Cardiac fibroblast (primary cell): ENCODE measurements at regions not wholly inside any gene's neighbourhood (a gene's known extent, or its start where the extent isn't known, plus 50 kb on each side); places are given as distances from the start of the nearest gene placed in this dataset.

ENCODE experiments used
- DNase-seq, 2 donors: peaks; one replicate each; pipeline versions ENCODE4 v3.0.0 to v3.0.0-alpha.2; 2010; ENCODE audit warnings: low read depth in 2 of 2
- H3K4me3 ChIP-seq, 2 donors: replicated peaks in 1 of 2; 1 replicate in 1 of 2; 2 replicates in 1 of 2; pipeline ENCODE4 v1.5.1; 2011; ENCODE audit warnings: low read depth in 2 of 2, low read length in 2 of 2, mild to moderate bottlenecking in 2 of 2, moderate library complexity in 1 of 2
- TF ChIP-seq, protein P1 (sequence below): IDR thresholded peaks from one replicate; pipeline ENCODE4 v1.5.1; 2011; ENCODE audit warnings: low read depth, mild to moderate bottlenecking, low read length, inconsistent platforms

DNA sequence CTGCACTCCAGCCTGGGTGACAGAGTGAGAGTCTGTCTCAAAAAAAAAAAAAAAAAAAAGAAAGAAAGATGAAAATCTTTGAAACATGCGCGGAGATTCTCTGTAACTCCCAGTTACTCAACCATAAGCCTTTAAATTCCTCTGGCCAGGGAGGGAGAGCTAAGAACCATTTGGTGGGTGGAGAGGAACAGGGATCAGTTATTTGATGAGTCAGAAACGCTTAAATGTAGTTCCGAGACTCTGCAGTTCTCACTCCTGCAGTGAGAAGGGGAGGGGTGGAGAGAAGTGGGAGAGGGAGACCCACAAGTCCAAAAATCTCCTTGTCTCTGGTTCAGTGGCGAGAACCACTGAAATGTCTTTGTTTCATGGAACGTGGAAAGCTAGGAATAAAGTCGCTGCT lies 266.7 kb downstream of the SOX9 start:
- peak; percentile 87 for DNase-seq
- H3K4me3 ChIP-seq, result no peak overlapping the region
- TF ChIP-seq, protein P1, sequence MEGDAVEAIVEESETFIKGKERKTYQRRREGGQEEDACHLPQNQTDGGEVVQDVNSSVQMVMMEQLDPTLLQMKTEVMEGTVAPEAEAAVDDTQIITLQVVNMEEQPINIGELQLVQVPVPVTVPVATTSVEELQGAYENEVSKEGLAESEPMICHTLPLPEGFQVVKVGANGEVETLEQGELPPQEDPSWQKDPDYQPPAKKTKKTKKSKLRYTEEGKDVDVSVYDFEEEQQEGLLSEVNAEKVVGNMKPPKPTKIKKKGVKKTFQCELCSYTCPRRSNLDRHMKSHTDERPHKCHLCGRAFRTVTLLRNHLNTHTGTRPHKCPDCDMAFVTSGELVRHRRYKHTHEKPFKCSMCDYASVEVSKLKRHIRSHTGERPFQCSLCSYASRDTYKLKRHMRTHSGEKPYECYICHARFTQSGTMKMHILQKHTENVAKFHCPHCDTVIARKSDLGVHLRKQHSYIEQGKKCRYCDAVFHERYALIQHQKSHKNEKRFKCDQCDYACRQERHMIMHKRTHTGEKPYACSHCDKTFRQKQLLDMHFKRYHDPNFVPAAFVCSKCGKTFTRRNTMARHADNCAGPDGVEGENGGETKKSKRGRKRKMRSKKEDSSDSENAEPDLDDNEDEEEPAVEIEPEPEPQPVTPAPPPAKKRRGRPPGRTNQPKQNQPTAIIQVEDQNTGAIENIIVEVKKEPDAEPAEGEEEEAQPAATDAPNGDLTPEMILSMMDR, result no peak

GRCh38 chr17:72387969-72388368 lies 267.1 kb downstream of the SOX9 start:
- TF ChIP-seq, protein P1, result no peak
- DNase-seq, result no peak
- no peak overlapping the region for H3K4me3 ChIP-seq

- no peak overlapping the region for H3K4me3 ChIP-seq
- TF ChIP-seq, protein P1, result peak; percentile 19
- DNase-seq, result peak in 1 of 2 donors; percentile 31
Measured at GRCh38 chr17:72388765-72389473, 268.1 kb downstream of the SOX9 start.

DNA sequence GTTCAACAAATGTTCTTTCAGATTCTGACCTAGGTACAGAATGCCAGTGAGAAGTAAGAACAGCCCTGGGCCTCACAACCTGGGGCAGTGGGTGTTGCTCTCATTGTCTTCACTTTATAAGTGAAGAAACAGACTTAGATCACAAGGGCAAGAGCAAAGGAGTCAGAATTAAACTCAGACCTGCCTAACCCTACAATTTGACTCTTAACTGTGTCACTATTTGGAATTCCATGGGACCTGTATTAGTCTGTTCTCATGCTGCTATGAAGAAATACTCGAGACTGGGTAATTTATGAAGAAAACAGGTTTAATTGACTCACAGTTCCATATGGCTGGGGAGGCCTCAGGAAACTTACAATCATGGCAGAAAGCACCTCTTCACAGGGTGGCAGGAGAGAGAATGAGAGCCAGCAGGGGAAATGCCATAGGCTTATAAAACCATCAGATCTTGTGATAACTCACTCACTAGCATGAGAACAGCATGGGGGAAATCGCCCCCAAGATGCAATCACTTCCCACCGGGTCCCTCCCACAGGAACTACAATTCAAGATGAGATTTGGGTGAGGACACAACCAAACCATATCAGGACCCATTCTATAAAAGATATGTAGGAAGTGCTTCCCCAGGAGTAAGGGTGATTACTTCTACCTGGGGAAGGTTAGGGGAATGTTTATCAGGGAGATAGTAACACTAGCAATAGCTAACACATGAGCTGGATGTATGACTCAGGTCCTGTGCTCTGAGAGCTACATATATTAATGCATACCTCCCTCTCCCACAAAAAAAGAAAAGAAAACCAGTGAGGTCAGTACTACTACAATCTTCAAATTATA lies 270.1 kb downstream of the SOX9 start:
- TF ChIP-seq, protein P1, result no peak
- no peak overlapping the region for H3K4me3 ChIP-seq
- DNase-seq, result peak in 1 of 2 donors; percentile 60

GRCh38 chr17:72392056-72393010 lies 271.5 kb downstream of the SOX9 start:
- TF ChIP-seq, protein P1, result no peak
- peak; percentile 75 to 87 for DNase-seq
- no peak overlapping the region for H3K4me3 ChIP-seq

GRCh38 chr17:72393553-72393952 lies 272.7 kb downstream of the SOX9 start:
- TF ChIP-seq, protein P1, result no peak
- no peak overlapping the region for H3K4me3 ChIP-seq
- peak; percentile 39 to 84 for DNase-seq
